Central memory CD8-positive, alpha-beta T cell (primary cell): ENCODE measurements at regions not wholly inside any gene's neighbourhood (a gene's known extent, or its start where the extent isn't known, plus 50 kb on each side); places are given as distances from the start of the nearest gene placed in this dataset.

Source experiments
- ATAC-seq: fragments of 150-1000 bp; cut with Tn5 transposase; replicated peaks from 2 replicates; pipeline ENCODE4 v1.10.0; 2022; ENCODE audit warnings: mild to moderate bottlenecking, moderate FRiP score, moderate number of reproducible peaks; ENCODE audit not compliant: poor library complexity, severe bottlenecking; ENCODE audit errors: extremely low read depth
- DNase-seq, 2 donors: peaks; one replicate each; pipeline ENCODE4 v3.0.0; 2021; ENCODE audit warnings: low spot score in 2 of 2
- H3K27ac Mint-ChIP-seq: one replicate; pipeline ENCODE4 v1.8.0; 2022; ENCODE audit warnings: low read depth, mild to moderate bottlenecking, moderate library complexity, mixed read lengths
- H3K27me3 Mint-ChIP-seq: one replicate; pipeline ENCODE4 v1.8.0; 2022; ENCODE audit warnings: mixed read lengths
- H3K36me3 Mint-ChIP-seq: one replicate; pipeline ENCODE4 v1.8.0; 2022; ENCODE audit warnings: mild to moderate bottlenecking, moderate library complexity, mixed read lengths; ENCODE audit not compliant: insufficient read depth
- H3K4me1 Mint-ChIP-seq: one replicate; pipeline ENCODE4 v1.8.0; 2022; ENCODE audit warnings: mixed read lengths
- H3K4me3 Mint-ChIP-seq: one replicate; pipeline ENCODE4 v1.8.0; 2022; ENCODE audit warnings: mild to moderate bottlenecking, moderate library complexity, mixed read lengths
- H3K9me3 Mint-ChIP-seq: one replicate; pipeline ENCODE4 v1.8.0; 2022; ENCODE audit warnings: mixed read lengths

- Mint-ChIP-seq H3K27me3 (peaks cover 64% of the 10 kb centered on the region), H3K4me1 (no peaks in the 10 kb centered on the region), H3K9me3 (no peaks in the 10 kb centered on the region), H3K4me3 (no peak overlapping the region), H3K36me3 (no peaks in the 10 kb centered on the region), H3K27ac (no peak overlapping the region)
- DNase-seq: no peak
- ATAC-seq: no peak
These were observed 68.3 kb downstream of the CHST1 start for GRCh38 chr11:45597097-45597496.

GRCh38 chr11:45596571-45596970 is 68.9 kb downstream of the CHST1 start:
- no peaks in the 10 kb centered on the region for H3K9me3 Mint-ChIP-seq
- no peak overlapping the region for H3K4me3 Mint-ChIP-seq
- peaks cover 64% of the 10 kb centered on the region for H3K27me3 Mint-ChIP-seq
- ATAC-seq (no peak), DNase-seq (no peak)
- H3K36me3 Mint-ChIP-seq: no peaks in the 10 kb centered on the region
- H3K27ac Mint-ChIP-seq: no peak overlapping the region
- no peaks in the 10 kb centered on the region for H3K4me1 Mint-ChIP-seq

- H3K4me3 Mint-ChIP-seq: no peak overlapping the region
- ATAC-seq: no peak
- H3K27ac Mint-ChIP-seq: no peak overlapping the region
- H3K27me3 Mint-ChIP-seq: peaks cover 53% of the 10 kb centered on the region
- no peak for DNase-seq
- no peaks in the 10 kb centered on the region for H3K9me3 Mint-ChIP-seq
- H3K36me3 Mint-ChIP-seq: no peaks in the 10 kb centered on the region
- no peaks in the 10 kb centered on the region for H3K4me1 Mint-ChIP-seq
These were observed 71.4 kb downstream of the CHST1 start for GRCh38 chr11:45593992-45594391.

GRCh38 chr11:45592636-45593035 is 72.8 kb downstream of the CHST1 start:
- Mint-ChIP-seq H3K4me1 (no peaks in the 10 kb centered on the region), H3K27me3 (peaks cover 49% of the 10 kb centered on the region), H3K36me3 (no peaks in the 10 kb centered on the region), H3K9me3 (no peaks in the 10 kb centered on the region), H3K27ac (no peak overlapping the region), H3K4me3 (no peak overlapping the region)
- no peak for DNase-seq
- ATAC-seq: no peak

- no peaks in the 10 kb centered on the region for H3K36me3 Mint-ChIP-seq
- no peak for DNase-seq
These were observed 74.7 kb downstream of the CHST1 start for GRCh38 chr11:45590743-45591142.

GRCh38 chr11:45585205-45585604 is 80.2 kb downstream of the CHST1 start:
- H3K27me3 Mint-ChIP-seq: peaks cover 66% of the 10 kb centered on the region
- H3K27ac Mint-ChIP-seq: no peak overlapping the region
- H3K36me3 Mint-ChIP-seq: no peaks in the 10 kb centered on the region
- no peaks in the 10 kb centered on the region for H3K9me3 Mint-ChIP-seq
- no peak overlapping the region for H3K4me3 Mint-ChIP-seq
- DNase-seq (no peak), ATAC-seq (no peak)
- no peaks in the 10 kb centered on the region for H3K4me1 Mint-ChIP-seq

More at GRCh38 chr11:45590743-45591142, 74.7 kb downstream of the CHST1 start:
- no peak overlapping the region for H3K4me3 Mint-ChIP-seq
- H3K9me3 Mint-ChIP-seq: no peaks in the 10 kb centered on the region
- no peaks in the 10 kb centered on the region for H3K4me1 Mint-ChIP-seq
- no peak for ATAC-seq
- no peak overlapping the region for H3K27ac Mint-ChIP-seq
- peaks cover 40% of the 10 kb centered on the region for H3K27me3 Mint-ChIP-seq

- Mint-ChIP-seq H3K36me3 (no peaks in the 10 kb centered on the region), H3K4me1 (no peaks in the 10 kb centered on the region), H3K4me3 (no peak overlapping the region), H3K27ac (no peak overlapping the region), H3K9me3 (no peaks in the 10 kb centered on the region), H3K27me3 (peaks cover 74% of the 10 kb centered on the region)
- DNase-seq (no peak), ATAC-seq (no peak)
These were observed 81.3 kb downstream of the CHST1 start for GRCh38 chr11:45583981-45584566.

- Mint-ChIP-seq H3K9me3 (no peaks in the 10 kb centered on the region), H3K4me3 (no peak overlapping the region), H3K27me3 (peaks cover 87% of the 10 kb centered on the region), H3K36me3 (no peaks in the 10 kb centered on the region), H3K27ac (no peak overlapping the region), H3K4me1 (no peaks in the 10 kb centered on the region)
- ATAC-seq (no peak), DNase-seq (no peak)
These were observed 85.0 kb downstream of the CHST1 start for GRCh38 chr11:45580399-45580798.

GRCh38 chr11:45578316-45578715 is 87.1 kb downstream of the CHST1 start:
- DNase-seq (no peak), ATAC-seq (no peak)
- H3K27ac Mint-ChIP-seq: no peak overlapping the region
- no peaks in the 10 kb centered on the region for H3K9me3 Mint-ChIP-seq
- H3K4me3 Mint-ChIP-seq: no peak overlapping the region
- peaks cover 81% of the 10 kb centered on the region for H3K27me3 Mint-ChIP-seq
- H3K4me1 Mint-ChIP-seq: no peaks in the 10 kb centered on the region
- H3K36me3 Mint-ChIP-seq: no peaks in the 10 kb centered on the region

- H3K4me1 Mint-ChIP-seq: no peaks in the 10 kb centered on the region
- H3K27ac Mint-ChIP-seq: no peak overlapping the region
- no peaks in the 10 kb centered on the region for H3K36me3 Mint-ChIP-seq
- H3K4me3 Mint-ChIP-seq: no peak overlapping the region
- no peaks in the 10 kb centered on the region for H3K9me3 Mint-ChIP-seq
- no peak for DNase-seq
- peaks cover 81% of the 10 kb centered on the region for H3K27me3 Mint-ChIP-seq
- ATAC-seq: no peak
These were observed 87.7 kb downstream of the CHST1 start for GRCh38 chr11:45577752-45578151.

- H3K4me1 Mint-ChIP-seq: no peaks in the 10 kb centered on the region
- DNase-seq (no peak), ATAC-seq (no peak)
- no peaks in the 10 kb centered on the region for H3K9me3 Mint-ChIP-seq
- H3K27me3 Mint-ChIP-seq: peaks cover 76% of the 10 kb centered on the region
- H3K4me3 Mint-ChIP-seq: no peak overlapping the region
- H3K36me3 Mint-ChIP-seq: no peaks in the 10 kb centered on the region
- no peak overlapping the region for H3K27ac Mint-ChIP-seq
These were observed 88.8 kb downstream of the CHST1 start for GRCh38 chr11:45576461-45577215.

GRCh38 chr11:45573728-45574127 is 91.7 kb downstream of the CHST1 start:
- H3K4me3 Mint-ChIP-seq: no peak overlapping the region
- H3K4me1 Mint-ChIP-seq: no peaks in the 10 kb centered on the region
- H3K9me3 Mint-ChIP-seq: no peaks in the 10 kb centered on the region
- no peak overlapping the region for H3K27ac Mint-ChIP-seq
- DNase-seq: no peak
- no peak for ATAC-seq
- peaks cover 47% of the 10 kb centered on the region for H3K27me3 Mint-ChIP-seq
- H3K36me3 Mint-ChIP-seq: no peaks in the 10 kb centered on the region

GRCh38 chr11:45572354-45573123 is 92.9 kb downstream of the CHST1 start:
- Mint-ChIP-seq H3K27me3 (peaks cover 47% of the 10 kb centered on the region), H3K4me3 (no peak overlapping the region), H3K9me3 (no peaks in the 10 kb centered on the region), H3K27ac (no peak overlapping the region), H3K36me3 (no peaks in the 10 kb centered on the region), H3K4me1 (no peaks in the 10 kb centered on the region)
- ATAC-seq (no peak), DNase-seq (no peak)
